GM13976 (cell line): ENCODE measurements at regions not wholly inside any gene's neighbourhood (a gene's known extent, or its start where the extent isn't known, plus 50 kb on each side); places are given as distances from the start of the nearest gene placed in this dataset.

Experiments used
- DNase-seq: peaks from one replicate; pipeline ENCODE4 v3.0.0; 2012; ENCODE audit warnings: low spot score
- in situ Hi-C: fragments of 300-500 bp; cut with MboI; formaldehyde crosslinking; loops from one replicate; pipeline ENCODE4 v1.12.0; 2022; ENCODE audit warnings: low sequenced_read_pairs, mixed read lengths, inconsistent platforms; ENCODE audit not compliant: unreplicated experiment
- TF ChIP-seq, protein P1 (sequence below): IDR thresholded peaks from 2 replicates; pipeline ENCODE4 v1.5.1; 2012; ENCODE audit warnings: borderline replicate concordance, mild to moderate bottlenecking; ENCODE audit not compliant: insufficient read depth; ENCODE audit errors: extremely low read depth, missing control alignments, control extremely low read depth

- in situ Hi-C loops: no loop called here
- TF ChIP-seq, protein P1, sequence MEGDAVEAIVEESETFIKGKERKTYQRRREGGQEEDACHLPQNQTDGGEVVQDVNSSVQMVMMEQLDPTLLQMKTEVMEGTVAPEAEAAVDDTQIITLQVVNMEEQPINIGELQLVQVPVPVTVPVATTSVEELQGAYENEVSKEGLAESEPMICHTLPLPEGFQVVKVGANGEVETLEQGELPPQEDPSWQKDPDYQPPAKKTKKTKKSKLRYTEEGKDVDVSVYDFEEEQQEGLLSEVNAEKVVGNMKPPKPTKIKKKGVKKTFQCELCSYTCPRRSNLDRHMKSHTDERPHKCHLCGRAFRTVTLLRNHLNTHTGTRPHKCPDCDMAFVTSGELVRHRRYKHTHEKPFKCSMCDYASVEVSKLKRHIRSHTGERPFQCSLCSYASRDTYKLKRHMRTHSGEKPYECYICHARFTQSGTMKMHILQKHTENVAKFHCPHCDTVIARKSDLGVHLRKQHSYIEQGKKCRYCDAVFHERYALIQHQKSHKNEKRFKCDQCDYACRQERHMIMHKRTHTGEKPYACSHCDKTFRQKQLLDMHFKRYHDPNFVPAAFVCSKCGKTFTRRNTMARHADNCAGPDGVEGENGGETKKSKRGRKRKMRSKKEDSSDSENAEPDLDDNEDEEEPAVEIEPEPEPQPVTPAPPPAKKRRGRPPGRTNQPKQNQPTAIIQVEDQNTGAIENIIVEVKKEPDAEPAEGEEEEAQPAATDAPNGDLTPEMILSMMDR: no peak
- no peak for DNase-seq
These were observed 479.1 kb upstream of the ALCAM start for GRCh38 chr3:104887619-104888018.

- in situ Hi-C loops: no loop called here
- DNase-seq: no peak
- TF ChIP-seq, protein P1: no peak
These were observed 474.7 kb upstream of the ALCAM start for GRCh38 chr3:104892044-104892443.

DNA sequence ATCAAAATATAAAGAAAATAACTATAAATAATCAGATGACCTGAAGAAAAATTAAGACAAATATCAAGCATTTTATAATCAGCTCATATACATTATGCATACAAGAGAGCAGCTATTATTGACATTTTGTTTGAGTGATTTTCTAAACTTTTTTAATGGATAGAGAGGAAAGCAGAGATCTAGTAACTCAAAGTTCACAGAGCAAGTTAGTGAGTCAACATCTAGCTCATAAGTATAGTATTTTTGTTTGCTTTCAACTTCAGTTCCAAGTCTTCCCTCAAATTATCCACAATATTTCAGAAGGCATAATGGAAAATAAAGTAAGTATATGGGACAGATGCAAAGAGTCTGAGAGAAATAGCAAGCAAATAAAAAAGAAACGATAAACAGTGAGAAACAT, 470.1 kb upstream of the ALCAM start:
- TF ChIP-seq, protein P1: no peak
- in situ Hi-C loops: no loop called here
- DNase-seq: no peak

DNA sequence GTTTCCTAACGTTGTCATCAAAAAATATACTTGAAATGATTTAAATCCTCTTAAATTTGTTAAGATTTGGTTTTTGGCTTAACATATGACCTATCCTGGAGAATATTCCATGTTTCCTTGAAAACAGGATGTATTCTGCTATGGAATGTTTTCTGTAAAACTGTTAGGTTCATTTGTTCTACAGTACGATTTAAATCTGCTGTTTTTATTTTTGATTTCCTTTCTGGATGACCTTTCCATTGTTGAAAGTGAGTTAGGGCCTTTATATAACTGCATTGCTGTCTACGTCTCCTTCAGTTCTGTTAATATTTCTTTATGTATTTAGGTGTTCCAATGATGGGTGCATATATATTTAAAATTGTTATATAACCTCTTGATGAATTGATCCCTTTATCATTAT, 465.3 kb upstream of the ALCAM start:
- no peak for DNase-seq
- TF ChIP-seq, protein P1: no peak
- in situ Hi-C loops: no loop called here

DNA sequence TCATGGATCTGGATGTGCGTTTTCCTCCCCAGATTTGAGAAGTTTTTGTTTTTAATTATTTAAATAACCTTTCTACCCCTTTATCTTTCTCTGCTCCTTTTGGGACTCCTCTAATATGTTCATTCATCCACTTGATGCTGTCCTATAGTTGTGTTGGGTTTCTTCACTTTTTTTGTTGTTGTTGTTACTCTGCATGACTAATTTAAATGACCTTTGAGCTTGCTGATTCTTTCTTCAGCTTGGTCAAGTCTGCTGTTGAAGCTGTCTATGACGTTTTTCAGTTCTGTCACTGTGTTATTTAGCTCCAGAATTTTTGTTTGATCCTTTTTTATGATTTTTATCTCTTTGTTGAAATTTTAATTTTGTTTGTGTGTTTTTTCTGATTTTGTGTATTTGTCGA, 463.6 kb upstream of the ALCAM start:
- DNase-seq: no peak
- in situ Hi-C loops: no loop called here
- TF ChIP-seq, protein P1: no peak

DNA sequence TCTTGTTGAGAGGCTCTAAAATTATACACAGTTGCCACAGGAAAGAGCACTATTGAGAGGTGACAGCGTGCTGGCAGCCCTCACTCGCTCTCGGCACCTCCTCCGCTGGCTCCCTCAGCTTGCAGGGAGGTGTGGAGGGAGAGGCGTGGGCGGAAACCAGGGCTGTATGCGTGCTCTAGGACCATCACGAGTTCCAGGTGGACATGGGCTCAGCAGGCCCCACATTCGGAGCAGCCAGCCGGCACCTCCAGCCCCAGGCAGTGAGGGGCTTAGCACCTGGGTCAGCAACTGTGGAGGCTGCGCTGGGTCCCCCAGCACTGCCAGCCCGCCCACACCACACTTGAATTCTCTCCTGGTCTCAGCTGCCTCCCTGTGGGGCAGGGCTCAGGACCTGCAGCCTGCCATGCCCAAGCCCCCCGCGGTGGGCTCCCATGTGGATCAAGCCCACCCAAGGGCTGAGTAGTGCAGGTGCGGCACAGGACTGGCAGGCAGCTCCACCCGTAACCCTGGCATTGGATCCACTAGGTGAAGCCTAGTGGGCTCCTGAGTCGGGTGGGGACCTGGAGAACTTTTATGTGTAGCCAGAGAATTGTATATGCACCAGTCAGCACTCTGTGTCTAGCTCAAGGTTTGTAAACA, 460.6 kb upstream of the ALCAM start:
- TF ChIP-seq, protein P1: no peak
- in situ Hi-C loops: no loop called here
- no peak for DNase-seq

GRCh38 chr3:104907507-104907906, 459.2 kb upstream of the ALCAM start:
- TF ChIP-seq, protein P1: no peak
- in situ Hi-C loops: no loop called here
- no peak for DNase-seq
